Caco-2 (cell line): ENCODE measurements at regions not wholly inside any gene's neighbourhood (a gene's known extent, or its start where the extent isn't known, plus 50 kb on each side); places are given as distances from the start of the nearest gene placed in this dataset.

Experiments
- BruUV-seq: library from RNA; stranded (reverse); fragments of 400-500 nt; replicated peaks from 2 replicates; lab custom pipeline; 2021; lab: Mats Ljungman, UMichigan
- CTCF ChIA-PET: fragments of 300-600 bp; sonication (Branson Sonifier 250); formaldehyde crosslinking; loops from one replicate; lab custom pipeline; 2022; ENCODE audit warnings: antibody characterized with exemption; lab: Charles Lee
- POLR2A ChIA-PET: fragments of 300-600 bp; sonication (Branson Sonifier 250); formaldehyde crosslinking; loops from one replicate; lab custom pipeline; 2022; ENCODE audit warnings: antibody characterized with exemption; lab: Charles Lee
- DNase-seq, 2 experiments: peaks; one replicate each; pipeline versions ENCODE4 v3.0.0 to v3.0.0-alpha.2; 2020 to 2022
- H3K27me3 ChIP-seq: replicated peaks from 2 replicates; pipeline ENCODE4 v1.6.0; 2011; ENCODE audit warnings: low read length; ENCODE audit not compliant: control insufficient read depth, insufficient read depth
- H3K36me3 ChIP-seq: 2 replicates; pipeline ENCODE4 v1.5.1; 2011; ENCODE audit warnings: low read length; ENCODE audit not compliant: control insufficient read depth, insufficient read depth
- H3K4me1 ChIP-seq: fragments of 250-450 bp; sonication (Bioruptor Pico); 2 replicates; pipeline ENCODE4 v1.5.1; 2020; ENCODE audit warnings: mild to moderate bottlenecking
- H3K4me3 ChIP-seq: 2 replicates; pipeline ENCODE4 v1.5.1; 2011; ENCODE audit warnings: low read depth, mild to moderate bottlenecking, control low read depth, low read length
- H3K9me3 ChIP-seq: fragments of 250-450 bp; sonication (Bioruptor Pico); 2 replicates; pipeline ENCODE4 v1.5.1; 2020; ENCODE audit warnings: mild to moderate bottlenecking, moderate library complexity
- H3K27ac Mint-ChIP-seq: one replicate; pipeline ENCODE4 v1.8.0; 2022; ENCODE audit warnings: mixed read lengths; ENCODE audit not compliant: unreplicated experiment
- H3K27me3 Mint-ChIP-seq: one replicate; pipeline ENCODE4 v1.8.0; 2022; ENCODE audit warnings: mixed read lengths; ENCODE audit not compliant: insufficient read depth, unreplicated experiment
- H3K36me3 Mint-ChIP-seq: one replicate; pipeline ENCODE4 v1.8.0; 2022; ENCODE audit warnings: mild to moderate bottlenecking, mixed read lengths; ENCODE audit not compliant: insufficient read depth, unreplicated experiment
- H3K4me1 Mint-ChIP-seq: one replicate; pipeline ENCODE4 v1.8.0; 2022; ENCODE audit warnings: low read depth, mixed read lengths; ENCODE audit not compliant: unreplicated experiment
- H3K4me3 Mint-ChIP-seq: one replicate; pipeline ENCODE4 v1.8.0; 2022; ENCODE audit warnings: mild to moderate bottlenecking, moderate library complexity, mixed read lengths; ENCODE audit not compliant: unreplicated experiment
- H3K9me3 Mint-ChIP-seq: one replicate; pipeline ENCODE4 v1.8.0; 2022; ENCODE audit warnings: mixed read lengths; ENCODE audit not compliant: unreplicated experiment
- CTCF ChIP-seq, 2 experiments: fragments of 200-600 bp in 1 of 2; IDR thresholded peaks; 1 replicate in 1 of 2; 2 replicates in 1 of 2; pipeline versions ENCODE4 v1.5.1 to v1.8.0; 2011 to 2022; ENCODE audit warnings: antibody characterized with exemption in 1 of 2, control low read depth in 1 of 2, inconsistent platforms in 1 of 2, low read depth in 1 of 2, low read length in 1 of 2, mild to moderate bottlenecking in 1 of 2, moderate library complexity in 1 of 2; ENCODE audit not compliant: insufficient read depth in 1 of 2, severe bottlenecking in 1 of 2, unreplicated experiment in 1 of 2
- intact Hi-C: fragments of 100-400 bp; cut with micrococcal nuclease; formaldehyde crosslinking; loops from one replicate; pipeline ENCODE4 v1.10.0; 2022; ENCODE audit not compliant: unreplicated experiment

GRCh38 chr15:93268066-93268465 lies 179.1 kb upstream of the RGMA start:
- Mint-ChIP-seq H3K36me3 (no peaks in the 10 kb centered on the region), H3K4me3 (no peak overlapping the region), H3K27me3 (no peaks in the 10 kb centered on the region), H3K27ac (no peak overlapping the region), H3K4me1 (no peaks in the 10 kb centered on the region), H3K9me3 (no peaks in the 10 kb centered on the region)
- CTCF ChIA-PET = no interaction called here
- Histone ChIP-seq H3K36me3 (no peaks in the 10 kb centered on the region), H3K4me1 (no peaks in the 10 kb centered on the region), H3K27me3 (no peaks in the 10 kb centered on the region), H3K4me3 (no peak overlapping the region), H3K9me3 (no peaks in the 10 kb centered on the region)
- POLR2A ChIA-PET = no interaction called here
- no peak for DNase-seq
- intact Hi-C loops = no loop called here
- BruUV-seq = no TSS peak
- no peak for TF ChIP-seq CTCF (IDR thresholded peaks at IDR 0.05; ENCODE audit: insufficient read depth in 1 of 2, low read depth in 1 of 2, low read length in 1 of 2, severe bottlenecking in 1 of 2, unreplicated experiment in 1 of 2)

- no TSS peak for BruUV-seq
- Histone ChIP-seq H3K4me1 (no peaks in the 10 kb centered on the region), H3K27me3 (no peaks in the 10 kb centered on the region), H3K36me3 (no peaks in the 10 kb centered on the region), H3K4me3 (no peak overlapping the region), H3K9me3 (no peaks in the 10 kb centered on the region)
- POLR2A ChIA-PET = no interaction called here
- Mint-ChIP-seq H3K9me3 (no peaks in the 10 kb centered on the region), H3K4me3 (no peak overlapping the region), H3K4me1 (no peaks in the 10 kb centered on the region), H3K27me3 (no peaks in the 10 kb centered on the region), H3K27ac (no peak overlapping the region), H3K36me3 (no peaks in the 10 kb centered on the region)
- CTCF ChIA-PET = no interaction called here
- intact Hi-C loops = no loop called here
- TF ChIP-seq CTCF (IDR thresholded peaks at IDR 0.05; ENCODE audit: insufficient read depth in 1 of 2, low read depth in 1 of 2, low read length in 1 of 2, severe bottlenecking in 1 of 2, unreplicated experiment in 1 of 2) = no peak
- no peak for DNase-seq
These were observed 177.3 kb upstream of the RGMA start for GRCh38 chr15:93266291-93266690.

- H3K27ac Mint-ChIP-seq = no peak overlapping the region
- H3K4me3 Mint-ChIP-seq = no peak overlapping the region
- intact Hi-C loops = no loop called here
- no peaks in the 10 kb centered on the region for H3K4me1 Mint-ChIP-seq
- H3K27me3 Mint-ChIP-seq = no peaks in the 10 kb centered on the region
- Histone ChIP-seq H3K4me1 (no peaks in the 10 kb centered on the region), H3K27me3 (no peaks in the 10 kb centered on the region), H3K36me3 (no peaks in the 10 kb centered on the region), H3K4me3 (no peak overlapping the region), H3K9me3 (no peaks in the 10 kb centered on the region)
- POLR2A ChIA-PET = no interaction called here
- no peak for TF ChIP-seq CTCF (IDR thresholded peaks at IDR 0.05; ENCODE audit: insufficient read depth in 1 of 2, low read depth in 1 of 2, low read length in 1 of 2, severe bottlenecking in 1 of 2, unreplicated experiment in 1 of 2)
- CTCF ChIA-PET = no interaction called here
- H3K9me3 Mint-ChIP-seq = no peaks in the 10 kb centered on the region
- no TSS peak for BruUV-seq
- H3K36me3 Mint-ChIP-seq = no peaks in the 10 kb centered on the region
- no peak for DNase-seq
These were observed 176.1 kb upstream of the RGMA start for GRCh38 chr15:93265111-93265556.
